Thymus (tissue), 11 donors: ENCODE measurements at regions not wholly inside any gene's neighbourhood (a gene's known extent, or its start where the extent isn't known, plus 50 kb on each side); places are given as distances from the start of the nearest gene placed in this dataset.

ENCODE experiments used
- DNase-seq, 9 donors: peaks; one replicate each; pipeline ENCODE4 v3.0.0-alpha.2; 2013; ENCODE audit warnings: low spot score in 9 of 9, low read depth in 6 of 9, missing footprints in 1 of 9
- H3K27ac ChIP-seq, 2 donors: one replicate each; pipeline ENCODE4 v1.5.1; 2013; ENCODE audit warnings: control low read depth in 1 of 2, low read depth in 1 of 2, low read length in 1 of 2, mild to moderate bottlenecking in 1 of 2, moderate library complexity in 1 of 2
- H3K27me3 ChIP-seq, 2 donors: one replicate each; pipeline ENCODE4 v1.5.1; 2013; ENCODE audit warnings: low read length in 1 of 2; ENCODE audit not compliant: control insufficient read depth in 2 of 2, insufficient read depth in 1 of 2
- H3K36me3 ChIP-seq, 2 donors: one replicate each; pipeline ENCODE4 v1.5.1; 2013; ENCODE audit warnings: low read length in 1 of 2, mild to moderate bottlenecking in 1 of 2, moderate library complexity in 1 of 2; ENCODE audit not compliant: control insufficient read depth in 2 of 2, insufficient read depth in 2 of 2
- H3K4me1 ChIP-seq, 2 donors: one replicate each; pipeline ENCODE4 v1.5.1; 2013; ENCODE audit warnings: low read length in 2 of 2; ENCODE audit not compliant: control insufficient read depth in 2 of 2, insufficient read depth in 2 of 2
- H3K4me3 ChIP-seq, 2 donors: one replicate each; pipeline ENCODE4 v1.5.1; 2013; ENCODE audit warnings: low read length in 2 of 2, control low read depth in 1 of 2, mild to moderate bottlenecking in 1 of 2
- H3K9me3 ChIP-seq, 2 donors: one replicate each; pipeline ENCODE4 v1.5.1; 2013; ENCODE audit warnings: low read length in 1 of 2, mild to moderate bottlenecking in 1 of 2; ENCODE audit not compliant: control insufficient read depth in 2 of 2, insufficient read depth in 1 of 2
- WGBS: extraction: QIAGEN DNeasy Blood & Tissue Kit; methylation state at CpG from one replicate; pipeline ENCODE4 v1.1.7; 2013; 5-methylcytosine and 5-hydroxymethylcytosine counted together
- donor health status: healthy.

DNA sequence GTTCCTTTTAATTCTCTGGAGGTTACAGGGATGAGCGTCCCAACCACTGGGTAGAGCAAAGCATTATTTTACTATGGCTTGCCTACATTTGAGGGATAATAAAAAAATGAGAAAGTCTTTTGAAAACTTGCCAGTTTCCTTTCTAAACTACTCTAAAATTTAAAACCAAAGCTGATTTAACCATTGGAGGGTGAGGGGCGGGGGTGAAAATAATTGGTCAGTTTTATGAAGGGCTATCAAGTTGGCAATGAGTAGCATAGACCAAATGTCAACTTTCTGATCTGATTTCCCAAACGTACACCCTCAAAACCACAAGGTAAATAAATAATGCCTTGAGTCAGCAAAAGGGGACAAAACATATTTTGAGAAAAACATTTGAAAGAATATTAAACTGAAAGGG is 85.7 kb upstream of the STK17B start:
- WGBS = 79% methylated on average over 3 of the region's 3 CpGs
- H3K4me3 ChIP-seq = no peak overlapping the region
- no peaks in the 10 kb centered on the region for H3K36me3 ChIP-seq
- no peaks in the 10 kb centered on the region for H3K27me3 ChIP-seq
- H3K27ac ChIP-seq = no peak overlapping the region
- peaks cover 9 to 22% of the 10 kb centered on the region in 2 donors for H3K4me1 ChIP-seq
- DNase-seq = no peak
- no peaks in the 10 kb centered on the region for H3K9me3 ChIP-seq

DNA sequence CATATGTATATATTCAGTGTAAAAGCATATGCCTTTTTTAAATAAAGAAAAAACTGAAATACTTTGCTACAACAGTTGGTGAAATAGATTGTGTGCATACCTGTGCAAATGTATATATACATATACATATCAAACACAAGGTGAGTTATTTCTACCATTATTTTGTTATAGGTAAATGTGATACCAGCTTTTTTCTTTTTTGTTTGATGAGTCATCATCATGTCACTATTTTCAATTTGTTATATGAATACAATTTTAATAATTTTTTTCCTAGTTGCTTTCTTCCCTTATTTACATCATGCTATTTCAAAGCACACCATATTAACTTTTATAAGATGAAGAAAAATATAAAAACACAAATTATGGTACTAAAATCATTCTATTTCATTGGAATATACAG is 87.0 kb upstream of the STK17B start:
- no peaks in the 10 kb centered on the region for H3K9me3 ChIP-seq

GRCh38 chr2:196259507-196260481 is 88.4 kb upstream of the STK17B start:
- H3K9me3 ChIP-seq = no peaks in the 10 kb centered on the region
- WGBS = 63% methylated on average over 7 of the region's 7 CpGs
- H3K4me3 ChIP-seq = peak overlapping the region in 1 of 2 donors; percentile 2
- H3K27ac ChIP-seq = peak overlapping the region; percentile 38 to 57
- peaks cover 10 to 24% of the 10 kb centered on the region in 2 donors for H3K4me1 ChIP-seq
- no peaks in the 10 kb centered on the region for H3K36me3 ChIP-seq
- peak in 1 of 9 donors; percentile 52 for DNase-seq
- no peaks in the 10 kb centered on the region for H3K27me3 ChIP-seq

More for the DNA sequence above, 87.0 kb upstream of the STK17B start:
- Histone ChIP-seq H3K36me3 (no peaks in the 10 kb centered on the region), H3K4me1 (peaks cover 12 to 26% of the 10 kb centered on the region in 2 donors), H3K27ac (no peak overlapping the region), H3K4me3 (no peak overlapping the region), H3K27me3 (no peaks in the 10 kb centered on the region)
- DNase-seq = no peak

- DNase-seq = no peak
- Histone ChIP-seq H3K9me3 (no peaks in the 10 kb centered on the region), H3K36me3 (no peaks in the 10 kb centered on the region), H3K4me3 (peak overlapping the region in 1 of 2 donors; percentile 2), H3K27me3 (no peaks in the 10 kb centered on the region), H3K27ac (peak overlapping the region; percentile 38 to 57), H3K4me1 (peaks cover 10 to 26% of the 10 kb centered on the region in 2 donors)
- 56% methylated on average over 5 of the region's 5 CpGs for WGBS
These were observed 89.2 kb upstream of the STK17B start for GRCh38 chr2:196260546-196260945.

DNA sequence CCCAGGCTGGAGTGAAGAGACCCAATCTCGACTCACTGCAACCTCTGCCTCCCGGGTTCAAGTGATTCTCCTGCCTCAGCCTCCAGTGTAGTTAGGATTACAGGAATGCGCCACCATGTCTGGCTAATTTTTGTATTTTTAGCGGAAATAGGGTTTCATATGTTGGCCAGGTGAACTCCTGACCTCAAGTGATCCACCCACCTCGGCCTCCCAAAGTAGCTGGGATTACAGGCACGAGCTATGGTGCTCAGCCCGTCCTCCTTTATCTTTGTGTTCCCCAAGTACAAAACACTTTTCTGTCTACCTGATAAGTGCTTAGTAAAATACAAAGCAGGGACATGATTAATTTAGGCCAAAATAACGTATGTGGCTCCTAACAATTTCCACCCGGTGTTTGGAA is 91.2 kb upstream of the STK17B start:
- Histone ChIP-seq H3K36me3 (no peaks in the 10 kb centered on the region), H3K4me3 (no peak overlapping the region), H3K4me1 (peaks cover 10 to 26% of the 10 kb centered on the region in 2 donors), H3K9me3 (no peaks in the 10 kb centered on the region), H3K27ac (peak overlapping the region; percentile 80 to 87), H3K27me3 (no peaks in the 10 kb centered on the region)
- 86% methylated on average over 9 of the region's 9 CpGs for WGBS
- DNase-seq = no peak

DNA sequence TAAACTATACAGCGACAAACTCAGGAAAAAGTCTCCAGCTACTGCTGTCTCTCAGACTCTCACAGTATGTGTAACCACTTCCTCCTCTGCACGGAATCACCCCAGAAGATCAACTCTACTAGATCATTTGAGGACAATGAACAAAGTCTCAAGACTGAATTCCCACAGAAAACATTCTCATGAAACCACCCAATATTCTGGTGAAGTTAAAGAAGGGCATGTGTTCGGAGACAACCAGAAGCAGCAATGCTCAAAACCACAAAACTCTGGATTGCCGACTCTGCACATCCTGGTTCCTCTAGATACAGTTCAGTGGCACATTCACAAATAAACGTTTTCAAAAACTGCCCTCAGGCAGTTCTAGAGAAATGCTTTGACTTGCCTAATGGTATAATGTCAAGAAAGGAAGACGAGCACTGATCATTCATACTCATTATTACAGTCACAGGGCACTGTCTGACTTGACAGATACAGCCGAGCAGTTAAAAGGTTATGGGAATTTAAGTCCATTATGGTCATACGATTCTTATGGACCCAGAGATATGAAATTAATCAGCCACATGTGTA is 91.9 kb upstream of the STK17B start:
- H3K27ac ChIP-seq = peak overlapping the region; percentile 87 to 93
- 20% methylated on average over 8 of the region's 8 CpGs for WGBS

DNA sequence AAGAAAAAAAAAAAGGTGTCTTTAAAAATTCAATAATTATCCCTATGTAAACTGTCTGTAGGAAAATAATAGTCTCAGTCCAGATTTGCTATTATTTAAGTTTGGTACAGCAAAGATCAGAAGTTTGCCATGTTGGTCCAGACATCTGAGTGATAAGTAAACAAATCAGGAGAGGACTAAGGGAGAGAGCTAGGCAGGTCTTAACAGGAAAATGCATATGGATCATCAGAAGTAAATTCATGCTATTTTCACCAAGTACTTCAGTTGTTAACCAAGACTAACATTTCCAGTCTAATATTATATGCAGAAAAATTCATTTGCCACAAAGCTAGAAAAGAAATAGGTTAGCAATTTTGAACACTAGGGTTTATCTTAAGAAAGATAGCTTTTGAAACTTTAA is 95.0 kb upstream of the STK17B start:
- Histone ChIP-seq H3K9me3 (no peaks in the 10 kb centered on the region), H3K27ac (no peak overlapping the region), H3K4me1 (peaks cover 10 to 12% of the 10 kb centered on the region in 2 donors)

More for the DNA sequence above, 91.9 kb upstream of the STK17B start:
- Histone ChIP-seq H3K4me3 (peak overlapping the region in 1 of 2 donors; percentile 8), H3K4me1 (peaks cover 10 to 26% of the 10 kb centered on the region in 2 donors), H3K36me3 (no peaks in the 10 kb centered on the region), H3K9me3 (no peaks in the 10 kb centered on the region), H3K27me3 (no peaks in the 10 kb centered on the region)
- DNase-seq = peak; percentile 54 to 93 (median 80)

DNA sequence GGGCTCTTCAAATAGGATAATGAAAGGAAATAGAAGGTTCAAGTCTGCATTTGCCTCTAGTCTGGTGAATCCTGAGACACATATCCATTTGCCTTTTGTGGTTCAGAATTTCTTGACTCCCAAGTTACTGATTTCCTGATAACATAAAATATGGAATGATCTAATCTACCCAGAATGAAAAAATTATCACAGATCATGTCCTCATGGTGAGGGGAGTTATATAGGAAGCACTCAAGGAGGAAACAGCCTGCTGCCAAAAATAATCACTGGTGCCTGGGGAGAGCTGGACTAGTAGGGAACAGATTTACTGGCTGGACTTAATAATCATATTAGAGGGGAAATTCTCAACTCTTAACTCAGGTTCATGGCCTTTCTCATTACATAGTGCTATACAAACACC is 95.5 kb upstream of the STK17B start:
- Histone ChIP-seq H3K27ac (no peak overlapping the region), H3K4me1 (peaks cover 10 to 12% of the 10 kb centered on the region in 2 donors), H3K27me3 (no peaks in the 10 kb centered on the region), H3K4me3 (no peak overlapping the region), H3K9me3 (no peaks in the 10 kb centered on the region), H3K36me3 (no peaks in the 10 kb centered on the region)
- no peak for DNase-seq

More for the DNA sequence above, 95.0 kb upstream of the STK17B start:
- Histone ChIP-seq H3K36me3 (no peaks in the 10 kb centered on the region), H3K4me3 (no peak overlapping the region), H3K27me3 (no peaks in the 10 kb centered on the region)
- DNase-seq = no peak

DNA sequence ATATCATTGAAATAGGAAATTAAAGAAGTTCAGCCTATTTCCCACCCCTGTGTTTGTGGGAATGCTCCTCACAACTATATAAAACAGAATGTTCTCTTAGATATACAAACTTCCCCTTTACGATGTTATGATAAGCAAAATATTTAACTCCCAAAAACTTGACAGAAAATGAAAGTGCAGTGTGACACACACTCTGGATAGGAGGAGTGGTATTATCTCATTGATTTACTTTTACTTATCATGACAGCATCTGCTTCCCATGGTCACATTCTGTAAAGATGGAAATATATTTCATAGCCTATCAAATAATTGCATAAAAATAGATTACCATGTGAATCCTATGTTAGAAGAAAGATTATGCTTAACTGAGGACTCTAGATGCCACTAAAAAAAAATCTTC is 96.6 kb upstream of the STK17B start:
- no peaks in the 10 kb centered on the region for H3K9me3 ChIP-seq
- H3K36me3 ChIP-seq = no peaks in the 10 kb centered on the region
- WGBS = 13% methylated on average over 1 of the region's 1 CpG
- H3K4me1 ChIP-seq = peaks cover 6 to 7% of the 10 kb centered on the region in 2 donors
- no peak overlapping the region for H3K4me3 ChIP-seq
- H3K27ac ChIP-seq = peak overlapping the region in 1 of 2 donors; percentile 65
- DNase-seq = no peak
- no peaks in the 10 kb centered on the region for H3K27me3 ChIP-seq
